HepG2 (cell line): ENCODE measurements at regions not wholly inside any gene's neighbourhood (a gene's known extent, or its start where the extent isn't known, plus 50 kb on each side); places are given as distances from the start of the nearest gene placed in this dataset.
"Not testable (repeated sequence)": the region's sequence is repeated elsewhere in the genome, so short reads cannot be mapped to it uniquely, and the experiment has no call there.

ENCODE experiments used
- ATAC-seq: fragments of 200-7000 bp; cut with Tn5 transposase; 3 replicates; pipeline ENCODE4 v1.9.1; 2020; ENCODE audit warnings: mild to moderate bottlenecking, moderate library complexity
- BruUV-seq: library from RNA; stranded (reverse); fragments of 400-500 nt; replicated peaks from 2 replicates; lab custom pipeline; 2021; lab: Mats Ljungman, UMichigan
- CTCF ChIA-PET: fragments of 300-600 bp; formaldehyde crosslinking; extraction: SDS; loops from one replicate; lab custom pipeline; 2021; ENCODE audit warnings: low total read pairs, inconsistent platforms, low intra/inter-chr PET ratio; lab: Yijun Ruan, JAX
- POLR2A ChIA-PET: fragments of 350-600 bp; sonication (Branson Sonifier 250); formaldehyde crosslinking; loops from one replicate; lab custom pipeline; 2020; ENCODE audit warnings: antibody characterized with exemption, inconsistent platforms; lab: Yijun Ruan, JAX
- DNase-seq: peaks from one replicate; pipeline ENCODE4 v3.0.0-alpha.2; 2015; ENCODE audit warnings: low spot score
- FAIRE-seq: peaks from 3 replicates; lab custom pipeline; 2011; peaks lifted over from hg19 to GRCh38; lab: Jason Lieb, UNC
- H2AFZ ChIP-seq: one replicate; pipeline ENCODE4 v1.6.1; 2011; ENCODE audit warnings: low read length, inconsistent platforms
- H3K27ac ChIP-seq: fragments of 300-600 bp; 3 replicates; pipeline ENCODE4 v1.8.0; 2011; ENCODE audit warnings: mixed run types, mild to moderate bottlenecking, mixed read lengths, low read length, inconsistent platforms; ENCODE audit not compliant: insufficient read depth; ENCODE audit errors: extremely low read length
- H3K27me3 ChIP-seq, 2 experiments: fragments of 200-600 bp in 1 of 2; 2 replicates in 1 of 2; 3 replicates in 1 of 2; pipeline versions ENCODE4 v1.6.0 to v1.8.0; 2011; ENCODE audit warnings: low read length in 2 of 2, mild to moderate bottlenecking in 2 of 2, moderate library complexity in 2 of 2, inconsistent platforms in 1 of 2; ENCODE audit not compliant: insufficient read depth in 2 of 2, control insufficient read depth in 1 of 2
- H3K36me3 ChIP-seq, 2 experiments: fragments of 200-600 bp in 1 of 2; replicated peaks in 1 of 2; 2 replicates in 1 of 2; 3 replicates in 1 of 2; pipeline versions ENCODE4 v1.5.1 to v1.8.0; 2011; ENCODE audit warnings: low read length in 2 of 2, inconsistent platforms in 1 of 2; ENCODE audit not compliant: insufficient read depth in 2 of 2, control insufficient read depth in 1 of 2
- H3K4me1 ChIP-seq: 2 replicates; pipeline ENCODE4 v1.5.1; 2012; ENCODE audit warnings: low read length, inconsistent platforms; ENCODE audit not compliant: insufficient read depth
- H3K4me2 ChIP-seq: 2 replicates; pipeline ENCODE4 v1.6.0; 2011; ENCODE audit warnings: low read depth, low read length, inconsistent platforms
- H3K4me3 ChIP-seq, 3 experiments: fragments of 200-600 bp in 1 of 3; sonication (generic), shearing (Covaris generic) in 1 of 3; replicated peaks in 1 of 3; 2 replicates each; pipeline ENCODE4 v1.5.1; 2011 to 2016; ENCODE audit warnings: low read length in 3 of 3, inconsistent platforms in 2 of 3, low read depth in 2 of 3, mild to moderate bottlenecking in 2 of 3, control low read depth in 1 of 3, mixed read lengths in 1 of 3; ENCODE audit not compliant: insufficient read depth in 1 of 3
- H3K79me2 ChIP-seq: one replicate; pipeline ENCODE4 v1.6.1; 2011; ENCODE audit warnings: low read length, inconsistent platforms; ENCODE audit not compliant: insufficient read depth
- H3K9ac ChIP-seq: 2 replicates; pipeline ENCODE4 v1.6.0; 2011; ENCODE audit warnings: mild to moderate bottlenecking, low read depth, low read length, inconsistent platforms; ENCODE audit not compliant: insufficient read depth
- H3K9me3 ChIP-seq: 2 replicates; pipeline ENCODE4 v1.5.1; 2012; ENCODE audit warnings: mild to moderate bottlenecking, low read length
- H4K20me1 ChIP-seq: 2 replicates; pipeline ENCODE4 v1.6.0; 2011; ENCODE audit warnings: inconsistent platforms, mild to moderate bottlenecking, low read length, moderate library complexity; ENCODE audit not compliant: insufficient read depth
- ATF1 ChIP-seq: IDR thresholded peaks from 2 replicates; pipeline ENCODE4 v1.6.1; 2016; ENCODE audit warnings: mild to moderate bottlenecking, control low read depth
- HNRNPUL1 ChIP-seq: fragments of 200-400 bp; formaldehyde crosslinking; IDR thresholded peaks from 2 replicates; pipeline ENCODE4 v1.6.1; 2017; ENCODE audit warnings: low read depth, mild to moderate bottlenecking, low read length, moderate library complexity
- STAG1 ChIP-seq: sonication (generic); formaldehyde crosslinking; IDR thresholded peaks from 2 replicates; pipeline ENCODE4 v1.4.0; 2020; ENCODE audit warnings: missing genetic modification reagents
- ZNF737 ChIP-seq: sonication (generic); formaldehyde crosslinking; IDR thresholded peaks from 2 replicates; pipeline ENCODE4 v1.5.0; 2020; ENCODE audit warnings: missing genetic modification reagents, mild to moderate bottlenecking, borderline replicate concordance
- WGBS: methylation state at CpG from one replicate; pipeline ENCODE4 v1.1.6; 2017; ENCODE audit warnings: low lambda C conversion rate; 5-methylcytosine and 5-hydroxymethylcytosine counted together
- in situ Hi-C: cut with HindIII; loops from 2 replicates; pipeline ENCODE4 v1.10.0; 2017; ENCODE audit warnings: low pct_unique_long_range_greater_than_20kb; ENCODE audit not compliant: extremely low pct_ligation_motif_present
- intact Hi-C: fragments of 100-400 bp; cut with micrococcal nuclease; formaldehyde crosslinking; loops from one replicate; pipeline ENCODE4 v1.10.0; 2022; ENCODE audit not compliant: unreplicated experiment

GRCh38 chr7:125061776-125062397 is 132.3 kb upstream of the POT1 start (continued):
- TF ChIP-seq HNRNPUL1: no peak

- POLR2A ChIA-PET, H3K27me3 ChIP-seq, H3K4me2 ChIP-seq, H3K27ac ChIP-seq, H3K9ac ChIP-seq, H3K9me3 ChIP-seq, BruUV-seq, H4K20me1 ChIP-seq, H3K79me2 ChIP-seq, H3K4me3 ChIP-seq, FAIRE-seq, ATAC-seq, H2AFZ ChIP-seq, in situ Hi-C loops, CTCF ChIA-PET, DNase-seq, H3K36me3 ChIP-seq, H3K4me1 ChIP-seq: not testable (repeated sequence)
- 11% methylated on average over 6 of the region's 6 CpGs for WGBS
- intact Hi-C loops: loop anchor here (2.0 kb wide), 1 partner anchor 256 kb away; no protein-coding TSS in a partner anchor
Observed at GRCh38 chr7:125061083-125061745, 131.6 kb upstream of the POT1 start.

GRCh38 chr7:125059861-125060456 is 130.3 kb upstream of the POT1 start:
- peak; percentile 37 for TF ChIP-seq STAG1 (CRISPR knock-in tag)
- TF ChIP-seq ATF1 (CRISPR knock-in tag): no peak
- no peak for TF ChIP-seq ZNF737 (CRISPR knock-in tag)
- TF ChIP-seq, all 625 proteins: peak for 1
- FAIRE-seq (no peak), DNase-seq (no peak), ATAC-seq (no peak)
- Histone ChIP-seq H3K9ac (no peak overlapping the region), H3K79me2 (no peaks in the 10 kb centered on the region), H3K4me3 (no peak overlapping the region), H3K27me3 (no peaks in the 10 kb centered on the region), H3K27ac (no peak overlapping the region), H4K20me1 (no peaks in the 10 kb centered on the region), H3K9me3 (no peaks in the 10 kb centered on the region), H3K4me1 (peaks cover 6% of the 10 kb centered on the region; the same call in 1 of the 2 replicates), H2AFZ (no peak overlapping the region), H3K36me3 (no peaks in the 10 kb centered on the region), H3K4me2 (no peak overlapping the region)
- in situ Hi-C loops: loop anchor here (5.0 kb wide), 1 partner anchor 612 kb away; no protein-coding TSS in a partner anchor
- intact Hi-C loops: loop anchor here (1.0 to 2.0 kb wide), 2 partner anchors 257 to 611 kb away; no protein-coding TSS in a partner anchor
- POLR2A ChIA-PET: no interaction called here
- WGBS: 2% methylated on average over 3 of the region's 3 CpGs
- BruUV-seq: no TSS peak
- CTCF ChIA-PET: interaction anchor here (1.5 kb wide), 1 partner anchor 611 kb away, joined by 9 read pairs; no protein-coding TSS in a partner anchor
